NCI-H2227 treated with DMSO at 0.1 percent for 48 hours (cell line): ENCODE measurements at regions not wholly inside any gene's neighbourhood (a gene's known extent, or its start where the extent isn't known, plus 50 kb on each side); places are given as distances from the start of the nearest gene placed in this dataset.
"Not testable (repeated sequence)": the region's sequence is repeated elsewhere in the genome, so short reads cannot be mapped to it uniquely, and the experiment has no call there.

Source experiments
- DNase-seq: peaks from one replicate; lab custom pipeline; 2025; lab: John Stamatoyannopoulos, UW

- no peak for DNase-seq
Observed at GRCh38 chr11:90764691-90765090, 541.8 kb upstream of the CHORDC1 start.

DNA sequence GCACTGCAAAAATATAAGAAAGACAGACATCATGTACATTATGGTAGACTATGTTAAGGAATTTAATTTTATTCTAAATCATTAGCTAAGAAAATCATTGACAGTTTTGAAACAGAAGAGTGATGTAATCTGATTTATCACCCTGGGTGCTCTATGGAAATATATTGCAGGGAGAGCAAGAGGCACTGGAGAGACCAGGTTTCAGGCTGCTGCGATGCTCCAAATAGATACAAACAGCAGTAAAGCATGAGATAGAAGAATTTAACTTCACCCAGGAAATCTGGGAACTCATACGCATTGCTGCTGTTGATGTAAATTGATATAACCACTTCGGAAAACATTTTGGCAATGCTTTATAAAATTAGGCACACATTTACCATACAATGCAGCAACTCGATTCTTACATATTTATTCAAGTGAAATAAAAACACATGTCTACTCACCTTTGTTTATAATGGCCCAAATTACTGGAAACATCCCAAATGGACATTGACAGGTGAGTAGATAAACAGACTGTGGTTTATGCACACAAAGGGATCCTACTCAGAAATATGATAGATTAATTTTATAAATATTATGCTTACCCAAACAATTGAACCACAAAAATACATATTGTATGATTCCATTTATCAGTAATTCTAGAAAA is 535.1 kb upstream of the CHORDC1 start:
- DNase-seq, result no peak

DNA sequence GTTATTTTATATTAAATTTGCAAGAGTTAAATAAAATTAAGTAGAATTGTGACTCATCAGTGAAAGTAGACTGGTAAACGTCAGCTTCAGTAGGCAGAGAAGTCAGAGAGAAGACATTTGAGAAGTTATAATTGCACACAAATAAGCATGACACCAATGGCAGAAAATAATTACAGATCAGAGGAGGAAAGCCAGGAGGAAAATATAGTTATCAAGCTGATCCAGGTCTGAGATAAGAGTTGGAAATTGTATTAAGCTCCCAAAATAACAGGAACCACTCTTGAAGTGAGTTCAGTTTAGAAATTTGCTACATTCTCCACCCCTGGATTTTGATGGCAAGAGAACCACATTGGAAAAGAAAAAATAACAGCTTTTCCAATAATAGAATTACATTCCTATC is 533.8 kb upstream of the CHORDC1 start:
- no peak for DNase-seq

- DNase-seq, result no peak
Observed at GRCh38 chr11:90753546-90753945, 530.7 kb upstream of the CHORDC1 start.

DNA sequence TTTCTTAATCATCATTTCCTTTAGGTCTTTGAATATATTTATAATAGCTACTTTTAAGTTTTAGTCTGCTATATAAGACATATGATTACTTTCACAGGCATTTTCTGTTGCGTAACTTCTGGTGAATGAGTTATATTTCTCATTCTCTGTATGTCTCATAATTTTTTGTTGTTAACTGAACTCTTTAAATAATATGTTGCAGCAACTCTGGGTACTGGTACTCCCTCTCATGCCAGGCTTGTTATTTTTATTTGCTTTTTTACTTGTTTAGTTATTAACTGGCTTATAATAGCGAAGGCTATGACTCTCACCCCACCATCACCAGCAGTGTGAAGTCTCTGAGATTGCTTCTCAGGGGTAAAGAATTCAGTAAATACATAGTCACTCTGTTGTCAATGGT is 524.2 kb upstream of the CHORDC1 start:
- no peak for DNase-seq

- DNase-seq, result no peak
Observed at GRCh38 chr11:90744169-90744568, 521.3 kb upstream of the CHORDC1 start.

DNA sequence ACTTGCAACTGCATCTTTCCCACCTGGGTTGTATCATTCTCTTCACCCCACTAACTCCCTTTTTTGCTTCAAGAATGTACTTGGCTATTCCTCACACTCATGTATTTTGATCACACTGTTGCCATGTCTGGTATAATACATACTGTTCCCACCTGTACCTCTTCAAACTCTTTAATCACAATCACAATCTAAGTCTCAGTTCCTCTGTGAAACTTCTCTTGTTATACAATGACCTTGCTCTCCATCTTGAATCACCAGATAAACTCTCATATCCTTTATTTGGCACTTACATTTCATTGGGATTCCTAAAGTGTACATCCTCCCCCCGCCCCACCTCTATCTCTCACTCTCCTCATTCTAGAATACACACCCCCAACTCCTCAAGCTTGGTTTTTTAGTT is 516.0 kb upstream of the CHORDC1 start:
- DNase-seq, result no peak

DNA sequence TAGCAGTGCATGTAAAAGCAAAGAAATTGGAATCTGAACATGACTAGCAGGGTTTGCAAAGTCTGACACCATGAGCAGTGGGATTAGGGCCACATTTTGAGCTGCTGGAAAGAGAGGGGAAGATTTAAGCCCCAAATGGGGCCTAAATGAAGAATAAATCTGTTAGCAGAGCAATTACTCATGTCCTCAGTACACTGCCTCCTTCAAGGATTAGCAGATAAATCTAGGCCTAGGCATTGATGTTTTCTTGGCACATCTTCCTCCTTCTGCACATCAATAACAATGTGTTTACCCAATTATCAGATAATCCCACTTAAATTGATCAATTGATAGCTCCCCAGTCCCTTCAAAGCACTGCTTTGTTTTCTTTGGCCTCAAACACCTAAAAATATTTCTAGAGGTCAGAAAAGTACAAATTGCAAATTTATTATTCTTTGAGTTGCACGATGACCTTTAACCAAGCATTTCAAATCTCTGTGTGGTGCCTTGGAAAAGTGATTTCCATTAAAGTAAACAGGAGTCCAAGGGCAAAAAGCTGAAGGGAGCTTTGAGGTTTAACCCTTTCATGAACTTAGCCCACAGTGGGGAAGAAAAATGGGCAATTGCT is 514.7 kb upstream of the CHORDC1 start:
- peak; percentile 24 for DNase-seq

DNA sequence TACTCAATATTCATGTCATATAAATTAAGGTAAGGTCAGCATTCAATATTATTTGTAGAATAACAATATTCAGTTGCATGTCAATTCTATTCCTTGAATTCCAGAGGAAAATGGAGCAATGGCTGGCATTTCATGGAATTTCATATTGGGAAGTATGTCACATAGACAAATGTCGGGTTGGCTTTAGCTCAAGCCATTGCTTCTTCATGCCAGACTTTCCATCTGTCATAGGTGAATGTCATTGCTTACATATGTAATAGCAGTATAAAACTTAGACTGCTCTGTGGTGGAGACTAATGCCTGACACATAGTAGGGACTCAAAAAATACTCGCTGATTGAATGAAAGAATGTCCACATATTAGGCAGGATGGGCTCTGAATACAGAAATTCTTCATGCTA is 509.6 kb upstream of the CHORDC1 start:
- no peak for DNase-seq

- DNase-seq, result no peak
Observed at GRCh38 chr11:90723475-90723874, 500.6 kb upstream of the CHORDC1 start.

DNA sequence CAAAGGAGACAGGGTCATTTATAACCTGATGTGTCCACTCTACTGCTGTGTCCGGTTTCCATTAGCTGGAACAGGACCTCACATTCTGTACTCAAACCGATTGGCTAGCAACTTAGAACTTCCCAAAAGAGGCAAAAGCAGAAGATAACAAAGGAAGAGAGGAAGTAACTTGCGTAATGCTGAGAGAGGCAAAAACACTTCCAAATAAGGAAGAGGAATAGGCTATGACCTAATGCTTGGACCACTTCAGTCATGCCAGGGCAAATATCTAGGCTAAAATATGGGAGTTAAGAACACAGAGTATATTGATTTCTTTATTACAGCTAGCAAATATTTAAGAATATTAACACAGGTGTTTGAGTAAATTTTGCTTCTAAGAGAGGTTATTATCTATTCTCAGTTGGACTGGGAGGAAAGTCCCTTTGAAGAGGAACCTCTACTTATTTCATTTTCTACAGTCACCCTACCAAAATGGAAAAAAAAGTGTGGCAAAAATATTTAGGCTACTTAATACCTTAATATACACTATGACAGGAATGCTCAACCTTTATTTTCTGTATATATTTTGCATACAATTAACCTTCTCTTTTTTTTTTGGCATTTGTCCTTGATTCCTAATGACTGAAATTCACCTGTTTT is 499.8 kb upstream of the CHORDC1 start:
- no peak for DNase-seq

- no peak for DNase-seq
Observed at GRCh38 chr11:90717522-90717921, 494.7 kb upstream of the CHORDC1 start.

- DNase-seq, result no peak
Observed at GRCh38 chr11:90705661-90706060, 482.8 kb upstream of the CHORDC1 start.

DNA sequence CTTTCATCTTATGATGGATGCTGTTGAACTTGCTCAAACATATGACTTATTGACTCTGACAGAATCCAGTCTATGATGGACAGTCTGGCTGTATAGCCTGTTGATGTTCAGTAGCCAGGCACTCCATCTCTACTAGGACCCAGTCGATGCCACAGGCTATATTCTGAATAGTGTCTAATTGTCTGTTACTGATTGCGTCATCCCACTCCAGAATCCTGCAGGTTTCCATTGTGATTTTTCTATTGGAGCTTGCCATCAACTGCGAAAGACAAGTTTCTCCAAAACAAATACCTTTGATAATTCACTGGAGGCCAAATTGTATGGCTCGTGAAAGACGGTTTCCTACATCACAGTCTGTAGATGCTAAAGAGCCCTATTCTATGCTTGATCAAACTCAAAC is 481.7 kb upstream of the CHORDC1 start:
- no peak for DNase-seq

DNA sequence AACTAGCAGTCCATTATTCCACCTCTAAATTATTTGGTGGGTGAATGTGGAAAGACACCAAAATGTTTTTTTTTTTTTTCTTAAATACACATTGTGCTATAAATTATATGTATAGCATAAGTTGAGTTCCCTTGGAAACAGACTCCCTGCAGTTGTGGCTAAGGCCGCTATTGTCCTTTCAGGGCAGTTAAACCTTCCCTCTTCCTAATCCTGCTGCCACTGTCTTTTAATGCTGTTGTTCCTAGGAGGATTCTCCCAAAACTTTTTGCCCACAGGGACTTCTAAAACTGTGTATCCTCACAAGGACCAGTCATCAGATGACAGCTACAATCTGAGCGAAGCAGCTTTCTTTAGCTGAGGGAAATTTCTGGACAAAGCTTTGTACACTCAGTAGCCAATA is 478.9 kb upstream of the CHORDC1 start:
- DNase-seq, result peak; percentile 72

- no peak for DNase-seq
Observed at GRCh38 chr11:90700789-90701439, 478.1 kb upstream of the CHORDC1 start.

GRCh38 chr11:90699791-90700400 is 477.0 kb upstream of the CHORDC1 start:
- DNase-seq, result no peak

DNA sequence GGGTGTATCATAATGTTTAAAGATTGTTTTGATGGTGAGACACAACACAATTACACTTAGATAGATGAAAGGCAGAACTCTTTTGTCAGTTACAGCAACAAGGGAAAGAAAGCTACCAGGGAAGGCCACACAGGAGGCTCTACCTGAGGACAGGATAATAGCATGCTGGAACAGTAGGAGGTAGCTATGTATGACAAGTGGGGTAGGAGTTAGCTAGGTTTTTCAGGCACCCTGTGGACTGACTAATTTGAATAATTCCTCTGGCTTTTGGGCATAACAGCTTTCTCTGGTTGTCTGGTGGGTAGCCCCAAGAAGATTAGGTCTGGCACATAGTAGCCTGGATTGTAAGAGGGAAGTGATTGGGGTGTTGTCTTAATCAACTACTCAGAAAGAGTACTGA is 475.4 kb upstream of the CHORDC1 start:
- DNase-seq, result peak; percentile 30

DNA sequence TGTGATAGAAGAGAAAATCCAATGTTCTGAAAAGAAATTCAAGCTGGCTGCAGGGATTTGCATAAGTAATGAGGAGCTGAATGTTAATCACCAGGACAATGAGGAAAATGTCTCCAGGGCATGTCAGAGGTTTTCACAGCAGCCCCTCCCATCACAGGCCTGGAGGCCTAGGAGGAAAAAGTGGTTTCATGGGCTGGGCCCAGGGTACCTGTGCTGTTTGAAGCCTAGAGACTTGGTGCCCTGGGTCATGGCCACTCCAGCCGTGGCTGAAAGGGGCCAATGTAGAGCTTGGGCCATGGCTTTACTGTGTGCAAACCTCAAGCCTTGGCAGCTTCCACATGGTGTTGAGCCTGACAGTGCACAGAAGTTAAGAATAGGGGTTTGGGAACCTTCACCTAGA is 452.6 kb upstream of the CHORDC1 start:
- not testable (repeated sequence) for DNase-seq

DNA sequence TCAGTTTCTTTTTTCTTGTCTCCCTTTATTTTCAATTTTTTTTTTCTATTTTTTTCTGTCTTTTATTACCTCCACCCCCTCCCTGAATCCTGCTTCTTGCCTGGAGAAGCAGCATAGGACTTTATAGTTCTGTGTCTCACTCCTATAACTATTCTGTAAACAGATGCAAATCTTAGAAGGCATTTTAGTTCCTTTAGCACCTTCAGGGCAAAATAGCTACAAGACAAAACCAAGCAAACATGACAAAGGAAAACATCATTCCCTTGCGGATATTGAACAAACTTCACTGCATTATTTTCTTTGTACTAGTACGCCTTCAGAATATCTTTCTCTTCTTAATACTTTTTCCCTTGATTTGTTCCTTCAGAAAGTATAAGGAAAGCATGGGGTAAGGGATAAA is 446.2 kb upstream of the CHORDC1 start:
- no peak for DNase-seq

DNA sequence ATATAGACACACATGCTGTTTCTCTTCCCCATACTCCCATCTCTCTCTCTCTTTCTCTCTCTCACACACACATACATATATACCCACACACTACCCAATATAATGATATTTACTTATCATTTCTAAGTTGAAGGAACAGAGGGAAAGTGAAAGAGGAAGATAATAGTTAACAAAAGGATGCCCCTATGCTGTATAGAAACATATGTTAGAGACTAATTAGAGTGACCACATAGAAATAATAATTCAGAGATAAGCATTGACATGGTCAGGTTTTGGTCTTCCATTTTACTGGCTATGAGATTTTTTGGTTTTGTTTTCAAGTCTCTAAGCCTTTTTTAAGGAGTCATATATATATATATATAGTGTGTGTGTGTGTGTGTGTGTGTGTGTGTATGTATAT is 445.7 kb upstream of the CHORDC1 start:
- no peak for DNase-seq

DNA sequence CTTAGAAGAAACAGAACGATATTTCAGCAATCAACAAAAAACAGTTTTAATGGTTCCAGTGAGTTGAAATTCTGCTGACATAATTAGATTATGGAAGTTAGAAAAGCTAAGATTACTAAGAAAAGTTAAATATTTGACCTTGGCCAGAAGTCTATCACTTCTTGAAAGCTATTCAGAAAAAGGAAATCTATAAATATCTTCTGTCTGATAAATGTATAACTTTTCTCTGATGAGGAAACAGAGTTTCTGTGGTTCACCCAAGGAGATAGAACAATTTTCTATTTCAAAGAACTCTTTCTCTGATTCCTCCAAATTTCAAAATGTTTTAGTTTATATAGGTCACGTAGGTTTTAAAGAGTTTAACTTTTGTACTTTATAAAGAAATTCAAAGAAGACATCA is 438.4 kb upstream of the CHORDC1 start:
- no peak for DNase-seq

- DNase-seq, result no peak
Observed at GRCh38 chr11:90656171-90656570, 433.3 kb upstream of the CHORDC1 start.
